WTC11 (cell line): ENCODE measurements at regions not wholly inside any gene's neighbourhood (a gene's known extent, or its start where the extent isn't known, plus 50 kb on each side); places are given as distances from the start of the nearest gene placed in this dataset.

ENCODE experiments used
- ATAC-seq: fragments of 200-7000 bp; cut with Tn5 transposase; 2 replicates; pipeline ENCODE4 v1.10.0; 2021; ENCODE audit warnings: mild to moderate bottlenecking, moderate library complexity
- CTCF ChIA-PET: fragments of 300-600 bp; sonication (Branson Sonifier 250); formaldehyde crosslinking; loops from one replicate; lab custom pipeline; 2021; ENCODE audit warnings: antibody characterized with exemption; lab: Charles Lee
- POLR2A ChIA-PET: fragments of 350-600 bp; sonication (Branson Sonifier 250); formaldehyde crosslinking; loops from one replicate; lab custom pipeline; 2021; ENCODE audit warnings: antibody characterized with exemption; lab: Charles Lee
- DNase-seq: peaks from one replicate; pipeline ENCODE4 v3.0.0; 2021; ENCODE audit warnings: low spot score
- H3K27ac Mint-ChIP-seq: 2 replicates; pipeline ENCODE4 v1.8.0; 2021; ENCODE audit warnings: mixed read lengths
- H3K27me3 Mint-ChIP-seq: 2 replicates; pipeline ENCODE4 v1.8.0; 2021; ENCODE audit warnings: low read depth, mild to moderate bottlenecking, moderate library complexity, mixed read lengths
- H3K36me3 Mint-ChIP-seq: 2 replicates; pipeline ENCODE4 v1.8.0; 2021; ENCODE audit warnings: mixed read lengths
- H3K4me1 Mint-ChIP-seq: 2 replicates; pipeline ENCODE4 v1.8.0; 2022; ENCODE audit warnings: mixed read lengths
- H3K4me3 Mint-ChIP-seq: 2 replicates; pipeline ENCODE4 v1.8.0; 2021; ENCODE audit warnings: mild to moderate bottlenecking, moderate library complexity, mixed read lengths
- H3K9me3 Mint-ChIP-seq: 2 replicates; pipeline ENCODE4 v1.8.0; 2021; ENCODE audit warnings: mixed read lengths
- ATF1 ChIP-seq: sonication (generic); formaldehyde crosslinking; IDR thresholded peaks from 2 replicates; pipeline ENCODE4 v1.8.1; 2023; ENCODE audit warnings: mild to moderate bottlenecking, moderate library complexity, missing genetic modification reagents
- ATF6 ChIP-seq: sonication (generic); formaldehyde crosslinking; IDR thresholded peaks from 2 replicates; pipeline ENCODE4 v1.8.1; 2023; ENCODE audit warnings: mild to moderate bottlenecking, missing genetic modification reagents
- CREB1 ChIP-seq: sonication (generic); formaldehyde crosslinking; IDR thresholded peaks from 2 replicates; pipeline ENCODE4 v1.8.0; 2023; ENCODE audit warnings: mild to moderate bottlenecking, missing genetic modification reagents
- ERG ChIP-seq: fragments of 250-450 bp; sonication (Bioruptor Pico); IDR thresholded peaks from 2 replicates; pipeline ENCODE4 v1.8.0; 2021; ENCODE audit warnings: mild to moderate bottlenecking
- ETV6 ChIP-seq: sonication (generic); formaldehyde crosslinking; IDR thresholded peaks from 2 replicates; pipeline ENCODE4 v1.8.1; 2022; ENCODE audit warnings: mild to moderate bottlenecking, missing genetic modification reagents
- FOXK1 ChIP-seq: sonication (generic); formaldehyde crosslinking; IDR thresholded peaks from 2 replicates; pipeline ENCODE4 v1.8.0; 2022; ENCODE audit warnings: mild to moderate bottlenecking, moderate library complexity, missing genetic modification reagents
- GABPB1 ChIP-seq: sonication (generic); formaldehyde crosslinking; IDR thresholded peaks from 2 replicates; pipeline ENCODE4 v1.8.1; 2023; ENCODE audit warnings: mild to moderate bottlenecking, missing genetic modification reagents
- HMGA2 ChIP-seq: fragments of 250-450 bp; sonication (Bioruptor Pico); IDR thresholded peaks from 2 replicates; pipeline ENCODE4 v1.4.0; 2021; ENCODE audit warnings: mild to moderate bottlenecking, moderate library complexity
- JAZF1 ChIP-seq: fragments of 250-450 bp; sonication (Bioruptor Pico); IDR thresholded peaks from 2 replicates; pipeline ENCODE4 v1.9.0; 2021; ENCODE audit warnings: moderate library complexity, mild to moderate bottlenecking, inconsistent platforms
- MAX ChIP-seq: sonication (generic); formaldehyde crosslinking; IDR thresholded peaks from 2 replicates; pipeline ENCODE4 v1.8.0; 2022; ENCODE audit warnings: mild to moderate bottlenecking, missing genetic modification reagents
- MYBL2 ChIP-seq: sonication (generic); formaldehyde crosslinking; IDR thresholded peaks from 2 replicates; pipeline ENCODE4 v1.8.1; 2023; ENCODE audit warnings: mild to moderate bottlenecking, moderate library complexity, missing genetic modification reagents
- NFYB ChIP-seq: sonication (generic); formaldehyde crosslinking; conservative IDR thresholded peaks from 2 replicates; pipeline ENCODE4 v1.8.0; 2022; ENCODE audit warnings: low read depth, missing genetic modification reagents
- NR3C1 ChIP-seq: sonication (generic); formaldehyde crosslinking; conservative IDR thresholded peaks from 2 replicates; pipeline ENCODE4 v1.8.1; 2023; ENCODE audit warnings: low read depth, mild to moderate bottlenecking, missing genetic modification reagents
- RELA ChIP-seq: sonication (generic); formaldehyde crosslinking; IDR thresholded peaks from 2 replicates; pipeline ENCODE4 v1.8.1; 2022; ENCODE audit warnings: missing genetic modification reagents, mild to moderate bottlenecking, borderline replicate concordance
- SMAD3 ChIP-seq: sonication (generic); formaldehyde crosslinking; IDR thresholded peaks from 2 replicates; pipeline ENCODE4 v1.8.0; 2022; ENCODE audit warnings: missing genetic modification reagents, mild to moderate bottlenecking, borderline replicate concordance
- SMAD4 ChIP-seq: sonication (generic); formaldehyde crosslinking; IDR thresholded peaks from 2 replicates; pipeline ENCODE4 v1.8.0; 2022; ENCODE audit warnings: mild to moderate bottlenecking, missing genetic modification reagents
- SP1 ChIP-seq: sonication (generic); formaldehyde crosslinking; conservative IDR thresholded peaks from 2 replicates; pipeline ENCODE4 v1.8.1; 2022; ENCODE audit warnings: missing genetic modification reagents
- ZNF121 ChIP-seq: sonication (generic); formaldehyde crosslinking; IDR thresholded peaks from 2 replicates; pipeline ENCODE4 v1.8.0; 2023; ENCODE audit warnings: missing genetic modification reagents
- ZNF138 ChIP-seq: sonication (generic); formaldehyde crosslinking; conservative IDR thresholded peaks from 2 replicates; pipeline ENCODE4 v1.8.1; 2022; ENCODE audit warnings: mild to moderate bottlenecking, moderate library complexity, missing genetic modification reagents
- ZNF232 ChIP-seq: sonication (generic); formaldehyde crosslinking; IDR thresholded peaks from 2 replicates; pipeline ENCODE4 v1.8.0; 2022; ENCODE audit warnings: mild to moderate bottlenecking, missing genetic modification reagents
- ZNF423 ChIP-seq: fragments of 250-450 bp; sonication (Bioruptor Pico); IDR thresholded peaks from 2 replicates; pipeline ENCODE4 v2.1.2; 2022; ENCODE audit warnings: mild to moderate bottlenecking, moderate library complexity
- ZSCAN18 ChIP-seq: fragments of 250-450 bp; sonication (Bioruptor Pico); IDR thresholded peaks from 2 replicates; pipeline ENCODE4 v2.1.2; 2022; ENCODE audit warnings: mild to moderate bottlenecking, moderate library complexity
- TF ChIP-seq, protein P1 (sequence below): fragments of 200-600 bp; IDR thresholded peaks from 2 replicates; pipeline ENCODE4 v1.8.0; 2022; ENCODE audit warnings: antibody characterized with exemption
- TF ChIP-seq, protein P2 (sequence below): sonication (generic); formaldehyde crosslinking; IDR thresholded peaks from 2 replicates; pipeline ENCODE4 v1.8.1; 2022; ENCODE audit warnings: missing genetic modification reagents, borderline replicate concordance
- TF ChIP-seq, protein P3 (sequence below): sonication (generic); formaldehyde crosslinking; IDR thresholded peaks from 2 replicates; pipeline ENCODE4 v1.8.1; 2023; ENCODE audit warnings: mild to moderate bottlenecking, missing genetic modification reagents, moderate library complexity

GRCh38 chr15:25933456-25934158 lies 70.5 kb upstream of the ATP10A start:
- CTCF ChIA-PET: interaction anchor here (0.6 to 3.4 kb wide), 61 partner anchors 10 to 1041 kb away, joined by 3 to 72 read pairs (median 4); partner anchors contain the start of gene GABRA5
- peaks cover 19% of the 10 kb centered on the region for H3K36me3 Mint-ChIP-seq
- H3K4me3 Mint-ChIP-seq: peak overlapping the region; percentile 71
- ATAC-seq (peak; percentile 95), DNase-seq (peak; percentile 73)
- peaks cover 12% of the 10 kb centered on the region for H3K4me1 Mint-ChIP-seq
- H3K27me3 Mint-ChIP-seq: no peaks in the 10 kb centered on the region
- POLR2A ChIA-PET: interaction anchor here (0.6 to 1.0 kb wide), 2 partner anchors 9 to 142 kb away, joined by 3 to 4 read pairs; no protein-coding TSS in a partner anchor
- TF ChIP-seq, protein P1, sequence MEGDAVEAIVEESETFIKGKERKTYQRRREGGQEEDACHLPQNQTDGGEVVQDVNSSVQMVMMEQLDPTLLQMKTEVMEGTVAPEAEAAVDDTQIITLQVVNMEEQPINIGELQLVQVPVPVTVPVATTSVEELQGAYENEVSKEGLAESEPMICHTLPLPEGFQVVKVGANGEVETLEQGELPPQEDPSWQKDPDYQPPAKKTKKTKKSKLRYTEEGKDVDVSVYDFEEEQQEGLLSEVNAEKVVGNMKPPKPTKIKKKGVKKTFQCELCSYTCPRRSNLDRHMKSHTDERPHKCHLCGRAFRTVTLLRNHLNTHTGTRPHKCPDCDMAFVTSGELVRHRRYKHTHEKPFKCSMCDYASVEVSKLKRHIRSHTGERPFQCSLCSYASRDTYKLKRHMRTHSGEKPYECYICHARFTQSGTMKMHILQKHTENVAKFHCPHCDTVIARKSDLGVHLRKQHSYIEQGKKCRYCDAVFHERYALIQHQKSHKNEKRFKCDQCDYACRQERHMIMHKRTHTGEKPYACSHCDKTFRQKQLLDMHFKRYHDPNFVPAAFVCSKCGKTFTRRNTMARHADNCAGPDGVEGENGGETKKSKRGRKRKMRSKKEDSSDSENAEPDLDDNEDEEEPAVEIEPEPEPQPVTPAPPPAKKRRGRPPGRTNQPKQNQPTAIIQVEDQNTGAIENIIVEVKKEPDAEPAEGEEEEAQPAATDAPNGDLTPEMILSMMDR: peak; percentile 36; the same call in 1 of the 2 replicates
- TF ChIP-seq ZSCAN18 (CRISPR knock-in tag): no peak
- no peak for TF ChIP-seq ATF1
- TF ChIP-seq NR3C1 (CRISPR knock-in tag): no peak
- TF ChIP-seq, protein P2, sequence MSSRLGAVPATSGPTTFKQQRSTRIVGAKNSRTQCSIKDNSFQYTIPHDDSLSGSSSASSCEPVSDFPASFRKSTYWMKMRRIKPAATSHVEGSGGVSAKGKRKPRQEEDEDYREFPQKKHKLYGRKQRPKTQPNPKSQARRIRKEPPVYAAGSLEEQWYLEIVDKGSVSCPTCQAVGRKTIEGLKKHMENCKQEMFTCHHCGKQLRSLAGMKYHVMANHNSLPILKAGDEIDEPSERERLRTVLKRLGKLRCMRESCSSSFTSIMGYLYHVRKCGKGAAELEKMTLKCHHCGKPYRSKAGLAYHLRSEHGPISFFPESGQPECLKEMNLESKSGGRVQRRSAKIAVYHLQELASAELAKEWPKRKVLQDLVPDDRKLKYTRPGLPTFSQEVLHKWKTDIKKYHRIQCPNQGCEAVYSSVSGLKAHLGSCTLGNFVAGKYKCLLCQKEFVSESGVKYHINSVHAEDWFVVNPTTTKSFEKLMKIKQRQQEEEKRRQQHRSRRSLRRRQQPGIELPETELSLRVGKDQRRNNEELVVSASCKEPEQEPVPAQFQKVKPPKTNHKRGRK (CRISPR knock-in tag): no peak
- TF ChIP-seq ATF6 (CRISPR knock-in tag): no peak
- no peak; the same call in 1 of the 2 replicates for TF ChIP-seq SP1 (CRISPR knock-in tag)
- TF ChIP-seq ZNF423 (CRISPR knock-in tag): no peak
- TF ChIP-seq FOXK1: no peak
- TF ChIP-seq MAX (CRISPR knock-in tag): peak; percentile 56
- no peak for TF ChIP-seq CREB1 (CRISPR knock-in tag)
- no peak overlapping the region for H3K27ac Mint-ChIP-seq
- peaks cover 18% of the 10 kb centered on the region for H3K9me3 Mint-ChIP-seq

DNA sequence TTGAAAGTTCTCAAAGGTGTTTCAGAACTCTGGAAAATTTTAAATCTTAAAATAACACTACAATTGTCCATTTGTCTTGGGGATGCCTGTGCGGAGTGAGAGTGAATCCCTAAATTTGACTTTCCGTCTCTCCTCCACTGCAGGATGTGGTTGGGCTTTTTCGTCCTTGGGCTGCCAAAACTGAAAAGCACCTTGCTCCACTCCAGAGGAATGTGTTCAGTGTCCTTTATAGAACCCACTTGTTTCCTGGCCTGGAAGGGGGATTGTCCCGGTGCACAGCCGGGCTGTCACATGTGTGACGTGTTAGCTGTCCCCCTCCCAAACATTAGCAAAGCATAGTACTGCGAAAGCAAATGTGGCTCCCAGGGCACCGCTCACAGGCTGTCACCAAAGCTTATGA lies 69.6 kb upstream of the ATP10A start:
- Mint-ChIP-seq H3K27ac (no peak overlapping the region), H3K9me3 (peaks cover 18% of the 10 kb centered on the region), H3K36me3 (peaks cover 19% of the 10 kb centered on the region), H3K27me3 (no peaks in the 10 kb centered on the region), H3K4me1 (peaks cover 12% of the 10 kb centered on the region), H3K4me3 (no peak overlapping the region)
- ATAC-seq (no peak), DNase-seq (no peak)
- POLR2A ChIA-PET: interaction anchor here (1.0 kb wide), 1 partner anchor 142 kb away, joined by 3 read pairs; no protein-coding TSS in a partner anchor
- CTCF ChIA-PET: interaction anchor here (0.8 to 3.4 kb wide), 16 partner anchors 12 to 932 kb away, joined by 3 to 72 read pairs (median 6); no protein-coding TSS in a partner anchor
- TF ChIP-seq NR3C1 (CRISPR knock-in tag) (no peak), ZNF138 (no peak), ZNF232 (CRISPR knock-in tag) (no peak), ERG (CRISPR knock-in tag) (no peak), SMAD3 (no peak), JAZF1 (CRISPR knock-in tag) (no peak), ZNF121 (CRISPR knock-in tag) (no peak), ETV6 (CRISPR knock-in tag) (no peak), FOXK1 (no peak), MAX (CRISPR knock-in tag) (no peak), GABPB1 (CRISPR knock-in tag) (no peak), NFYB (no peak), HMGA2 (CRISPR knock-in tag) (no peak), RELA (CRISPR knock-in tag) (no peak), MYBL2 (CRISPR knock-in tag) (no peak), SMAD4 (CRISPR knock-in tag) (no peak)
- TF ChIP-seq, protein P3, sequence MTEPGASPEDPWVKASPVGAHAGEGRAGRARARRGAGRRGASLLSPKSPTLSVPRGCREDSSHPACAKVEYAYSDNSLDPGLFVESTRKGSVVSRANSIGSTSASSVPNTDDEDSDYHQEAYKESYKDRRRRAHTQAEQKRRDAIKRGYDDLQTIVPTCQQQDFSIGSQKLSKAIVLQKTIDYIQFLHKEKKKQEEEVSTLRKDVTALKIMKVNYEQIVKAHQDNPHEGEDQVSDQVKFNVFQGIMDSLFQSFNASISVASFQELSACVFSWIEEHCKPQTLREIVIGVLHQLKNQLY (CRISPR knock-in tag): no peak
